ENCODE measurements at regions not wholly inside any gene's neighbourhood (a gene's known extent, or its start where the extent isn't known, plus 50 kb on each side); places are given as distances from the start of the nearest gene placed in this dataset.

DNA sequence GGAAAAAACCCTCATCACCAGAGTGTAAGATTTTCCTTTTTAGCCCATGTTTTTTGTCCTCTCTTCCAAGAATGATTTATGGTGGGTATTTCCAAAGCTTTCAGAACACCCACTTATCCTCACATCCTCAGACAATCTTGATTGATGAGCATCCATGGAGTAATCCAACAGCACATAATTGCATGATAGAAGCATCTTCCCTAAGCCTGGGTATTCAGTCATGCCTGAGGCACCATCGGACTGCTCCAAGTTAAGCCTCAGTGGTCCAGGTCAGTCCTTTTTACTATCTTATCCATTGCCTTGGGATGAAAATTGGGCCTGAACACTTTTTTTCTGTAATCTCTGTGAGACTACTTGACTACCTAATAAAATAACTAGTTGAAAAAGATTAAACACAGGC lies 676.0 kb upstream of the SEMA6D start:
- TF ChIP-seq CTCF (conservative IDR thresholded peaks at IDR 0.05; ENCODE audit: low read depth, low read length): no peak
- TF ChIP-seq EZH2 (IDR thresholded peaks at IDR 0.05; ENCODE audit: borderline replicate concordance, low read depth, low read length, poor library complexity, severe bottlenecking): no peak
